SK-N-SH (cell line): ENCODE measurements at regions not wholly inside any gene's neighbourhood (a gene's known extent, or its start where the extent isn't known, plus 50 kb on each side); places are given as distances from the start of the nearest gene placed in this dataset.

Source experiments
- CTCF ChIA-PET: fragments of 300-600, 350-600 bp; formaldehyde crosslinking; extraction: SDS; loops from one replicate; lab custom pipeline; 2021; lab: Yijun Ruan, JAX
- POLR2A ChIA-PET: fragments of 350-600 bp; sonication (Branson Sonifier 250); formaldehyde crosslinking; extraction: SDS; loops from one replicate; lab custom pipeline; 2020; ENCODE audit warnings: antibody characterized with exemption, inconsistent platforms; lab: Yijun Ruan, JAX
- DNase-seq: peaks from one replicate; pipeline ENCODE4 v3.0.0; 2012
- H2AFZ ChIP-seq: fragments of 200-600 bp; sonication (generic); 2 replicates; pipeline ENCODE4 v1.8.1; 2016; ENCODE audit warnings: antibody characterized with exemption, mild to moderate bottlenecking, low read depth
- H3F3A ChIP-seq: fragments of 200-600 bp; sonication (generic); replicated peaks from 2 replicates; pipeline ENCODE3; 2016; ENCODE audit warnings: antibody characterized with exemption, mild to moderate bottlenecking; ENCODE audit not compliant: insufficient read depth
- H3K27ac ChIP-seq, 2 experiments: fragments of 200-500 bp in 1 of 2; fragments of 200-600 bp in 1 of 2; sonication (Bioruptor generic) in 1 of 2; sonication (generic), shearing (Covaris generic) in 1 of 2; 2 replicates each; pipeline versions ENCODE4 v1.5.1 to v1.6.1; 2014 to 2016; ENCODE audit warnings: low read depth in 2 of 2, inconsistent platforms in 1 of 2, low read length in 1 of 2, mild to moderate bottlenecking in 1 of 2, mixed read lengths in 1 of 2
- H3K27me3 ChIP-seq: fragments of 200-600 bp; sonication (generic), shearing (Covaris generic); 2 replicates; pipeline ENCODE4 v1.6.1; 2016; ENCODE audit warnings: mixed run types; ENCODE audit not compliant: insufficient read depth
- H3K36me3 ChIP-seq, 2 experiments: fragments of 200-500 bp in 1 of 2; fragments of 200-600 bp in 1 of 2; sonication (Bioruptor generic) in 1 of 2; sonication (generic) in 1 of 2; replicated peaks in 1 of 2; 2 replicates each; pipeline versions ENCODE3 to v1.5.1; 2014 to 2016; ENCODE audit warnings: low read length in 1 of 2, mild to moderate bottlenecking in 1 of 2; ENCODE audit not compliant: insufficient read depth in 2 of 2, control insufficient read depth in 1 of 2
- H3K4me1 ChIP-seq, 2 experiments: fragments of 200-500 bp in 1 of 2; fragments of 200-600 bp in 1 of 2; sonication (Bioruptor generic) in 1 of 2; sonication (generic), shearing (Covaris generic) in 1 of 2; 2 replicates each; pipeline versions ENCODE4 v1.5.1 to v1.6.1; 2014 to 2016; ENCODE audit warnings: low read depth in 1 of 2, low read length in 1 of 2, mixed run types in 1 of 2; ENCODE audit not compliant: insufficient read depth in 2 of 2, control insufficient read depth in 1 of 2
- H3K4me2 ChIP-seq: fragments of 200-600 bp; sonication (generic), shearing (Covaris generic); 2 replicates; pipeline ENCODE4 v1.6.1; 2017; ENCODE audit warnings: mixed run types
- H3K4me3 ChIP-seq, 2 experiments: fragments of 200-500 bp in 1 of 2; fragments of 200-600 bp in 1 of 2; sonication (Bioruptor generic) in 1 of 2; sonication (generic), shearing (Covaris generic) in 1 of 2; 2 replicates each; pipeline versions ENCODE4 v1.5.1 to v1.8.1; 2014 to 2016; ENCODE audit warnings: low read depth in 2 of 2, inconsistent platforms in 1 of 2, low read length in 1 of 2, mild to moderate bottlenecking in 1 of 2, mixed read lengths in 1 of 2, moderate library complexity in 1 of 2
- H3K79me2 ChIP-seq: fragments of 200-600 bp; sonication (generic); 2 replicates; pipeline ENCODE4 v1.8.1; 2017; ENCODE audit warnings: mild to moderate bottlenecking; ENCODE audit not compliant: insufficient read depth
- H3K9ac ChIP-seq: fragments of 200-600 bp; sonication (generic); 2 replicates; pipeline ENCODE4 v1.6.1; 2017; ENCODE audit warnings: mixed run types
- H3K9me2 ChIP-seq: fragments of 200-600 bp; sonication (generic); 2 replicates; pipeline ENCODE4 v1.6.1; 2017; ENCODE audit warnings: mixed run types
- H3K9me3 ChIP-seq: fragments of 200-600 bp; sonication (generic); 2 replicates; pipeline ENCODE4 v1.6.1; 2017; ENCODE audit warnings: mixed run types, mild to moderate bottlenecking, moderate library complexity
- H4K20me1 ChIP-seq: fragments of 200-600 bp; sonication (generic); 2 replicates; pipeline ENCODE4 v1.6.1; 2017; ENCODE audit warnings: mild to moderate bottlenecking, mixed run types; ENCODE audit not compliant: insufficient read depth
- ELF1 ChIP-seq: IDR thresholded peaks from 2 replicates; pipeline ENCODE4 v1.4.0; 2012
- FOSL2 ChIP-seq: IDR thresholded peaks from 2 replicates; pipeline ENCODE4 v1.4.0; 2012; ENCODE audit warnings: low read depth, mild to moderate bottlenecking, moderate library complexity, borderline replicate concordance
- GABPA ChIP-seq: IDR thresholded peaks from 2 replicates; pipeline ENCODE4 v1.4.0; 2012; ENCODE audit warnings: low read depth, mild to moderate bottlenecking
- IRF3 ChIP-seq: fragments of 150-350 bp; IDR thresholded peaks from 2 replicates; pipeline ENCODE4 v1.6.1; 2016; ENCODE audit warnings: mild to moderate bottlenecking, low read depth, low read length
- JUND ChIP-seq: IDR thresholded peaks from 2 replicates; pipeline ENCODE4 v1.4.0; 2012
- MEF2A ChIP-seq: IDR thresholded peaks from 2 replicates; pipeline ENCODE4 v1.4.0; 2012; ENCODE audit warnings: low read depth, borderline replicate concordance
- NRF1 ChIP-seq: IDR thresholded peaks from 2 replicates; pipeline ENCODE4 v1.6.1; 2012; ENCODE audit warnings: low read depth, mild to moderate bottlenecking, low read length
- RCOR1 ChIP-seq: fragments of 150-350 bp; IDR thresholded peaks from 2 replicates; pipeline ENCODE4 v1.6.1; 2017; ENCODE audit warnings: antibody characterized with exemption, low read length
- RFX5 ChIP-seq: IDR thresholded peaks from 2 replicates; pipeline ENCODE4 v1.6.1; 2012; ENCODE audit warnings: mild to moderate bottlenecking, improper control_type of control experiment, low read length
- RXRA ChIP-seq: IDR thresholded peaks from 2 replicates; pipeline ENCODE4 v1.4.0; 2012; ENCODE audit warnings: low read depth, mild to moderate bottlenecking, borderline replicate concordance
- TAF1 ChIP-seq: IDR thresholded peaks from 2 replicates; pipeline ENCODE4 v1.6.1; 2012; ENCODE audit warnings: low read depth, mild to moderate bottlenecking, low read length, moderate library complexity, borderline replicate concordance
- TCF12 ChIP-seq: IDR thresholded peaks from 2 replicates; pipeline ENCODE4 v1.4.0; 2012
- USF1 ChIP-seq: IDR thresholded peaks from 2 replicates; pipeline ENCODE4 v1.4.0; 2012; ENCODE audit warnings: low read depth, borderline replicate concordance
- YY1 ChIP-seq: IDR thresholded peaks from 2 replicates; pipeline ENCODE4 v1.4.0; 2012; ENCODE audit warnings: low read depth, mild to moderate bottlenecking
- WGBS: methylation state at CpG from one replicate; pipeline ENCODE4 v1.1.6; 2017; ENCODE audit warnings: low lambda C conversion rate; 5-methylcytosine and 5-hydroxymethylcytosine counted together

- Histone ChIP-seq H3K79me2 (no peaks in the 10 kb centered on the region), H3K36me3 (no peaks in the 10 kb centered on the region), H3K4me3 (no peak overlapping the region), H3K9me2 (no peaks in the 10 kb centered on the region), H3K27me3 (no peaks in the 10 kb centered on the region), H3K4me1 (no peaks in the 10 kb centered on the region), H3K9me3 (no peaks in the 10 kb centered on the region), H2AFZ (no peak overlapping the region), H3F3A (no peaks in the 10 kb centered on the region), H4K20me1 (no peaks in the 10 kb centered on the region), H3K4me2 (no peak overlapping the region), H3K27ac (no peak overlapping the region), H3K9ac (no peak overlapping the region)
- no peak for DNase-seq
- POLR2A ChIA-PET, result no interaction called here
- TF ChIP-seq NRF1, result no peak
- TF ChIP-seq TAF1, result no peak
- TF ChIP-seq ELF1, result no peak
- no peak for TF ChIP-seq RCOR1
- TF ChIP-seq USF1, result no peak
- CTCF ChIA-PET, result no interaction called here
- WGBS, result 20% methylated on average over 2 of the region's 2 CpGs
Measured at GRCh38 chr2:60268661-60269060, 284.8 kb downstream of the BCL11A start.

DNA sequence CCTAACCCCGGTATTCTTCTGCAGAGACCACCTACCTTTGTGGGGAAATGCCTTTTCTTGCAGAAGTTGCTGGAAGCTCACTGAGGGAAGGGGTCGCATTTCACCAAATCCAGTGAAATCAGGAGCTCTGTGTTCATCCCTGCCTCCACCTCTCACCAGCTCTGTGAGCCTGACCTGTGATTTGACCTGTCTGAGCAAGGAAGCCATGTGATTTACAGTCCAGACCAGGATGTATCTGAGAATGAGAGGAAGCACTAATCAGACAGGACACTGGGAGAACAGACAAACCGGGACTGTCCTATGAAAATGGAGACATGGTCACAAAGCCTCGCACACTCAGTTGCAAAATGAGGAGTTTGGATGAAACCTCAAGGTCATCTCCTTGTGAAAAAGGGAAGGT, 285.4 kb downstream of the BCL11A start:
- H4K20me1 ChIP-seq, result no peaks in the 10 kb centered on the region
- H3K4me2 ChIP-seq, result no peak overlapping the region
- H3K9me2 ChIP-seq, result no peaks in the 10 kb centered on the region
- H3K27ac ChIP-seq, result no peak overlapping the region
- no peaks in the 10 kb centered on the region for H3K9me3 ChIP-seq
- H3K9ac ChIP-seq, result no peak overlapping the region
- TF ChIP-seq IRF3, result no peak
- no peak for TF ChIP-seq GABPA
- no peak for TF ChIP-seq MEF2A
- TF ChIP-seq ELF1, result no peak
- no peak for TF ChIP-seq RXRA
- TF ChIP-seq NRF1, result no peak
- TF ChIP-seq FOSL2, result no peak
- no peak for TF ChIP-seq RCOR1
- TF ChIP-seq TCF12, result no peak
- no peak for TF ChIP-seq JUND
- TF ChIP-seq RFX5, result no peak
- TF ChIP-seq YY1, result no peak
- TF ChIP-seq USF1, result no peak
- no peaks in the 10 kb centered on the region for H3F3A ChIP-seq
- ChIA-PET POLR2A (no interaction called here), CTCF (no interaction called here)
- H3K4me3 ChIP-seq, result no peak overlapping the region
- no peaks in the 10 kb centered on the region for H3K4me1 ChIP-seq
- H3K79me2 ChIP-seq, result no peaks in the 10 kb centered on the region
- WGBS, result 15% methylated on average over 4 of the region's 4 CpGs
- no peak overlapping the region for H2AFZ ChIP-seq
- no peak for DNase-seq
- H3K27me3 ChIP-seq, result no peaks in the 10 kb centered on the region
- H3K36me3 ChIP-seq, result no peaks in the 10 kb centered on the region
